ENCODE measurements at regions not wholly inside any gene's neighbourhood (a gene's known extent, or its start where the extent isn't known, plus 50 kb on each side); places are given as distances from the start of the nearest gene placed in this dataset.

DNA sequence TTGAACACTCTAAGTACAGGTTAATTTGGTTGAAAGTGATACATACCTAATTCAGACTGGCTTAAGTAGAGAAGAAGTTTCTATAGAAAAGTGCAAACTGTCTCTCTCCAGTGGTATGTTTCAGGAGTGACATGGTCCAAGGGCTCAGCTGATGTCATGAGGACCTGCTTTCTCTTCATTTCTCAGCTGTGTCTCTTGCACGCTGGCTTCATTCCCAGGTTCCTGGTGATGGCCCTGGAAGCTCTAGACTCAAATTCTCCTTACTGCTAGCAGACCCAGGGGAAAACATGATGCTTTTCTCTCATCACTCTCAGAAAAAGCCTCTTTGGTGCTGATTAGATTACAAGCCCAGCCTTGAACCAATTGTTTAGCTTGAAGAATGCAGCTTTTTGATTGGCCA, 211.9 kb upstream of the CLINT1 start:
- peaks cover 4% of the 10 kb centered on the region for H3K27me3 Mint-ChIP-seq (ENCODE audit: low read depth)
- no peaks in the 10 kb centered on the region for H3K9me3 Mint-ChIP-seq
- H3K4me1 Mint-ChIP-seq (ENCODE audit: low read depth) = peaks cover 5% of the 10 kb centered on the region
- H3K36me3 Mint-ChIP-seq (ENCODE audit: insufficient read depth) = no peaks in the 10 kb centered on the region
- H3K4me3 Mint-ChIP-seq = no peak overlapping the region
- no peak for DNase-seq
- ATAC-seq = no peak

DNA sequence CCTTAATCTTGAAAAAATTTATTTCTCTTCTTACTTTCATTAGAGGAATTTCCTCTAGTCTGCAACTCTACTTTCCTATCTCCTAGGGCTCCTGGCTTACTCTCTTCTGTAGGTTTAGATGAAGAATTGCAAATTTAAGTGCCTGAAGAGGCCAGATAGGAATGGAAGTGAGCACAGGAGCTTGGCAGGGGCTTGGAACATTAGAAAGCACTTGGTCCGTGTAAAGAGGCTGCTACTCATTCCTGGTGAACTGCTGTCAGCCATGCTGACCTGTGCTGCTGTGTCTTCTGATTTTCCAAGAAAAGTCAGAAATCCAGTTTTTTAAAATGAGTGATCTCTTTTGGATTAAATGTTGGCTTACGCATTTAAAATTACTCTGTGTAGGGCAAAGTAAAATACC, 210.9 kb upstream of the CLINT1 start:
- H3K9me3 Mint-ChIP-seq = no peaks in the 10 kb centered on the region
- no peaks in the 10 kb centered on the region for H3K4me1 Mint-ChIP-seq (ENCODE audit: low read depth)
- no peak for DNase-seq
- peaks cover 4% of the 10 kb centered on the region for H3K27me3 Mint-ChIP-seq (ENCODE audit: low read depth)
- H3K4me3 Mint-ChIP-seq = no peak overlapping the region
- ATAC-seq = no peak
- no peaks in the 10 kb centered on the region for H3K36me3 Mint-ChIP-seq (ENCODE audit: insufficient read depth)

DNA sequence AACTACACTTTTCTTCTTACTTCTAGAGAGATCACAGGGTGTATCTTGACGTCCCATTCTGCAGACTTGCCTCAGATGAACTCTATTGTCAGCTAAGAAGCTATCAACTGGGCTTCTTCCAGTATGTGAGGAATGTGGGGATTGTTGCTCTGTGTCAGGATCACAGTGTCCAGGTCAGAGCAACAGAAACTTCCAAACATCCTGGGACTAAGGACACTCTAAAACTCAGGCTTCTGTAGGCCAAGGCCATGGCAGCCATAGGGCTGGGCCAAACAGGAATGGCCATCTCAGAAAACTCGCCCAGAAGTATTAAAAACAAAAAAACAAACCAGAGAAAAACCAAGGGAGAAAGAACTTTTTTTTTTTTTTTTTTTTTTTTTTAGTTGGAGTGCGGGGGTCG, 210.0 kb upstream of the CLINT1 start:
- ATAC-seq (no peak), DNase-seq (no peak)
- no peaks in the 10 kb centered on the region for H3K9me3 Mint-ChIP-seq
- H3K4me3 Mint-ChIP-seq = no peak overlapping the region
- no peaks in the 10 kb centered on the region for H3K4me1 Mint-ChIP-seq (ENCODE audit: low read depth)
- peaks cover 5% of the 10 kb centered on the region for H3K27me3 Mint-ChIP-seq (ENCODE audit: low read depth)
- H3K36me3 Mint-ChIP-seq (ENCODE audit: insufficient read depth) = no peaks in the 10 kb centered on the region

DNA sequence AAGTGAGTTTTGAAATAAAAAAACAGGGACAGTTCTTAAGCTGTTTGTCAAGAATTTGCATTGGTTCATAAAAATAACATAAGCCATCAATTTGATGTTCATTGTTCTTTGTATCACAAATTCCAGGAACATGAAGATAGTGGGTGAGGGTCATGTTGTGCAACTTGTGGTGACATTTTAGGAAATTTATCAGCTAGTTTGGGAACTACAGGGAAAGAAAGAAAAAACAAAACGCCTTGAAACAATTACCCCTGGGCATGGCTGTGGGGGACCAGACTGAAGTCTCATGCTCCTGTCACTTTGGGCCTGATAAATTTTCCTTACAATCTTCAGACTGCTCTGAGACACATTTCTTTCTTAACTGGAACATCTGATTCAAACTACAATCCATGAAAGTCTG, 207.1 kb upstream of the CLINT1 start:
- no peaks in the 10 kb centered on the region for H3K9me3 Mint-ChIP-seq
- H3K36me3 Mint-ChIP-seq (ENCODE audit: insufficient read depth) = no peaks in the 10 kb centered on the region
- no peak overlapping the region for H3K4me3 Mint-ChIP-seq
- peaks cover 9% of the 10 kb centered on the region for H3K27me3 Mint-ChIP-seq (ENCODE audit: low read depth)
- no peak for DNase-seq
- ATAC-seq = no peak
- H3K4me1 Mint-ChIP-seq (ENCODE audit: low read depth) = no peaks in the 10 kb centered on the region

DNA sequence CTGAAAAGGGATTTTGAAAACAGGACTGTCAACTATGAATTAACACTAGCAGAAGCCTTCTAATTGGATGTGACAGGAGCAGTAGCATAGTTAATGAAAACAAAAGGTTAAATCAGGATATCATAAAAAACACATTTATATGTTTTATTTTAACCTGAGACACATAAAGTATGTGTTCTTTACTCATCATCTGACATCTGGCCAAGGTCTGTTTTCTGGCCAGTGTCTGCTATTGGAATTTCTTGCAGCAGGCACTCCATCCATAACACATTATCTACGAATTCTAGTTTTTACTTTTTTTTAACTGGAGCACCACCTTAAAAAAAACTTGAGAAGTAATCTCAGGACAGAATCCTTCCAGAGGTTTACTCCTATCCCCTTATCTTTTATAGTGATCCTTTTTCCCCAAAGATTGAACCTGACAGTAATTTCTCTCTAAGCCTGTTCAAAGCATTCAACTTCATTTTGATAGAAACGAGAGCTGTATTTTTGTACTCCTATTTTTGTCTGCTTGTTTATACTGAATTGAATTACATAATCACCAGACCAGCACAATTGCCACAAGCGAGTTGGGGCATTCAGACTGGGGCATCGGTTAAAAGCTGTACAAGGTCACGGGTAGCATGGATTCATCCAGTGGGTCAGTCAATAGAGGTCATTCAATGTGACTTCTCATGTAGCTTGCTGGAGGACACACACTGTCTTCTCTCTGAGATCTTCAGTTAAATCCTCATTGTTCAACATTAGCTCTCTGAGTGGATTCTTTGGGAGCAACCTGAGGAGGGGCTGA, 205.6 kb upstream of the CLINT1 start:
- Mint-ChIP-seq H3K4me1 (ENCODE audit: low read depth) (no peaks in the 10 kb centered on the region), H3K27me3 (ENCODE audit: low read depth) (peaks cover 14% of the 10 kb centered on the region), H3K36me3 (ENCODE audit: insufficient read depth) (no peaks in the 10 kb centered on the region), H3K4me3 (no peak overlapping the region), H3K9me3 (no peaks in the 10 kb centered on the region)
- no peak for ATAC-seq
- no peak for DNase-seq

DNA sequence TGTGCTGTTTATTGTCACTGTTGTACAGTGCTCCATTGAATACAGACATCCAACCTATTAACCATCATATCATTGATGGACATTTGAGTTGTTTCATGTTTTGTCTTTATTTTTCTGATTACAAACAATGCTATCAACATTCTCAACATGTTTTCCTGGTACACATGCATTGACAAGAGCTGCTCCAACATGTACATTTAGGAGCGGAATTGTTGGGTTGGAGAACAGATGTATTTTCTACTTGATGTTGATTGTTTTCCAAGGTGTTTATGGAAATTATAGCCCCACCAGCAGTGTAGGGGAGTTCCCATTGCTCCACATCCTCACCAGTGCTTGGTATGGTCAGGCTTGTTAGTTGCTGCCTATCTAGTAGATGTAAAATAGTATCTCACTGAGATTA, 204.1 kb upstream of the CLINT1 start:
- ATAC-seq (no peak), DNase-seq (no peak)
- Mint-ChIP-seq H3K9me3 (no peaks in the 10 kb centered on the region), H3K36me3 (ENCODE audit: insufficient read depth) (no peaks in the 10 kb centered on the region), H3K27me3 (ENCODE audit: low read depth) (peaks cover 22% of the 10 kb centered on the region), H3K4me3 (no peak overlapping the region), H3K4me1 (ENCODE audit: low read depth) (no peaks in the 10 kb centered on the region)

DNA sequence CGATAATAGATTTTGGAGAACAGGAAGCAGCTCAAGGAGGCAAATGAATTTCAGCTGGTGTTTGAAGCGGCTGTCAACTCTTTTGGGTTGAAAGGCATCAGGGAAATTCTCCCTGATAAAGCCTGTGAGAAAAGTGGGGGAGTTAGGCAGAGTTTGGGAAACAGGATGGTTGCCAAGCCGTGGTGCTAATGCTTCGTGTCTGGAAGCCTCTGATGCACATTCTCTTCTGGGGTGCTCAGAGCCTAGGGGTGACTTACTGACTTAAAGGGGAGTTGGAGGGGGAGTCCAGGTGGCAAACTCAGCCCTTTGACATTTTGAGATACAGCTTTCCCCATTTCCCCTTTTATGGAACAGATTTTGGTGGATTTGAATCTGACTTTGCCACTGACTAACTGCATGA, 202.5 kb upstream of the CLINT1 start:
- peaks cover 22% of the 10 kb centered on the region for H3K27me3 Mint-ChIP-seq (ENCODE audit: low read depth)
- no peaks in the 10 kb centered on the region for H3K36me3 Mint-ChIP-seq (ENCODE audit: insufficient read depth)
- H3K4me3 Mint-ChIP-seq = no peak overlapping the region
- no peaks in the 10 kb centered on the region for H3K4me1 Mint-ChIP-seq (ENCODE audit: low read depth)
- no peak for ATAC-seq
- DNase-seq = no peak
- H3K9me3 Mint-ChIP-seq = no peaks in the 10 kb centered on the region

DNA sequence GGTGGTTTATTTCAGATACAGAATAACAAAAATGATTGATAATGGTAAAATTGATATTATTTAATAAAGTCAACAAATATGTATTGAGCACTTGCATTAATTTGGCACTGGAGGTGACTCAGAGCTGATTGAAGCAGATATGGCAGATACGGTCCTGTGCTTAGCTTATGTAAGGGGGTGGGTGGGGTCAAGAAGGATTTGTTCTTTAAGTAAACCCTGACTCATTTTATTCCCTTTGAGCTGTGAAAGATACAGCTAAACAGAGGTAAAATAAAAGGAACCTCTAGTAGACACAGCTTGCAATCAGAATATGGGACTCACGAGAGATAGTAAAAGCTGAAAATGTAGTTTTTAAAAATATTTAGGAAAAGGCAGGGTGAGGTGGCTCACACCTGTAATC, 201.3 kb upstream of the CLINT1 start:
- ATAC-seq (no peak), DNase-seq (no peak)
- Mint-ChIP-seq H3K36me3 (ENCODE audit: insufficient read depth) (no peaks in the 10 kb centered on the region), H3K4me3 (no peak overlapping the region), H3K9me3 (no peaks in the 10 kb centered on the region), H3K27me3 (ENCODE audit: low read depth) (peaks cover 22% of the 10 kb centered on the region), H3K4me1 (ENCODE audit: low read depth) (no peaks in the 10 kb centered on the region)

DNA sequence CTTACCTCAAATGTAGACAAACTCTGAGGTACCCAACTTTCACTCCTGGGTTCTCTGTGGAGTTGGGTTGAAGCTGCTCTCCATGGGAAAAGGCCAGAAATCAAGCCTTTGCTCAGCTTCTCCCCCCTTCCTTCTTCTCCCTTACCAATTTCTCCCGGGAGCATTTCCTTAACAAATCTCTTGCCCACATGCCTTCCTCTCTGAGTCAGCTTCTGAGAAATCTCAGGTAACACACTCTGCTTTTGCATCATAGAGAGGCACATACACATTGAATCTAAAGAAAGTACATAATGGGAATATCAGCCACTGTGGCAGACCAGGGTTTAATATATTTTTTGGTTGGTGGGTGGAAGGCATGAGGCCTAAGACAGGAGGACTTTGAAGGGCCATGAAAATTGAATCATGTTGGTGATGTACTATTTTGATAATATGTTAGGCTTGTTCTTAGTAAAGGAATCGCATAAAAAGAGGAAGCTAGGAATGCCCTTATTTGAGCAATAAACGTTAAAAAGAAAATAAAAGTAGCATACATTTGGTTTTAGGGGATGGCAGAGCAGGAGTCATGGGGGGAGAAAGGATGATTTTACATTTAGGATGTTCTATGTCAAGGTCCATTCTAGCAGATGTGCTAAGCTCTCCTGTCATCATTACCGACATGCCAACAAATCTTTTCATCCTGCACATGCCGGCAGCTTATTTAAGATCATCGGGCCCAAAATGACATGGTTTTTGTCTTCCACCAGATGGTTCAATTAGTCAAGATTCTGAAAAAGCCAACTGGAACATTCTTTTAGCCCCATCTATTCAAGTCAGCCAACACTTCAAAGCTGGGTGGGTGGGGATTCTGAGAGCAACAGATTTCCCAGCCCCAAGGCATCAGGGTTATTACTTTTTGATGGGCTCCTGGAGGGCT, 199.5 kb upstream of the CLINT1 start:
- no peak for ATAC-seq
- H3K4me3 Mint-ChIP-seq = no peak overlapping the region
- no peaks in the 10 kb centered on the region for H3K9me3 Mint-ChIP-seq
- H3K4me1 Mint-ChIP-seq (ENCODE audit: low read depth) = no peaks in the 10 kb centered on the region
- no peaks in the 10 kb centered on the region for H3K36me3 Mint-ChIP-seq (ENCODE audit: insufficient read depth)
- peaks cover 23% of the 10 kb centered on the region for H3K27me3 Mint-ChIP-seq (ENCODE audit: low read depth)
- no peak for DNase-seq

DNA sequence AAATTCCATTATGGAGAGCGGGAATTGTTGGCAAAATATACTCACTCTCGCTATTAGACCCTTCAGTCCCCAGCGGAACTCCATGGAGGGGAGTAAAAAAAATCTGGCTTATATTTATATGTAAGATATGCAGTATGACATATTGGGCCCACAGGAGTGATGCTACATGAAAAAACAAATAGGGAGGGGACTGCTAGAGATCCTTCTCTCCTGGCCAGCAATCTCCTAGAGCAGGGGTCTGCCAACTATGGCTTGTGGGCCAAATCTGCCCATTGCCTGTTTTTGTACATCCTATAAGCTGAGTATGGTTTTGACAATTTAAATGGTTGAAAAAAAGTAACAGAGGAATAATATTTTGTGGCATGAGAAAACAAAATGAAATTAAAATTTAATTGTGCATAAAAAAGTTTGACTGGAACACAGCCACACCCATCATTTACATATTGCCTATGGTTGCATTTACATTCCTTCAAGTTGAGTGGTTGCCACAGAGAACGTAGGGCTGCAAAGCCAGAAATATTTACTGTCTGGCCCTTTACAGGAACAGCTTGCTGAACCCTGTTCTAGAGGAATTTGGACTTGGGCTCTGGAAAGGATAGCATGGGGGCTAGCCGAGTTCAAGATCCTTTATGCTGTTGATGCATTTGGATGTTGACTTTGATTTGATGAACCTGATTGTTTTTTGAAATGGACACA, 197.3 kb upstream of the CLINT1 start:
- H3K36me3 Mint-ChIP-seq (ENCODE audit: insufficient read depth) = no peaks in the 10 kb centered on the region
- no peaks in the 10 kb centered on the region for H3K9me3 Mint-ChIP-seq
- ATAC-seq = no peak
- H3K27me3 Mint-ChIP-seq (ENCODE audit: low read depth) = peaks cover 25% of the 10 kb centered on the region
- no peak for DNase-seq
- H3K4me1 Mint-ChIP-seq (ENCODE audit: low read depth) = no peaks in the 10 kb centered on the region
- H3K4me3 Mint-ChIP-seq = no peak overlapping the region

DNA sequence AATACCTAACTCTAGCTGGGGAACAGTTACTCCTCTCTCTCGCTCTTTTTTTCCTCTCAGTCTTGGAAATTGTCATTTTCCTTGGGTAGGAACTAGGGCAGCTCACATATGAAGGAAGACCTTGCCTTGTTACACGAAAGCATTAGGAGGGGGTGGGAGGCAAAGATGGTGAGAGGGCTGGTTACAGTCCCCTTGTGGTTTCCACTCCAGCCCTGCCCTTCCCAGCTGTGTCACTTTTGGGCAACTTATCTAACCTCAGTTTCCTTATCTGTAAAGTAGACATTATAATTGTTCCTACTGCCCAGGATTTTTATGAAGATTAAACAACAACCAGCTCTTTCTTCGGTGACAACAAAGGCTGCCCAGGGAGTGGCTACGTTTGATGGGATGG, 196.2 kb upstream of the CLINT1 start:
- H3K4me3 Mint-ChIP-seq = no peak overlapping the region
- H3K9me3 Mint-ChIP-seq = no peaks in the 10 kb centered on the region
- H3K4me1 Mint-ChIP-seq (ENCODE audit: low read depth) = no peaks in the 10 kb centered on the region
- peaks cover 20% of the 10 kb centered on the region for H3K27me3 Mint-ChIP-seq (ENCODE audit: low read depth)
- DNase-seq (no peak), ATAC-seq (no peak)
- H3K36me3 Mint-ChIP-seq (ENCODE audit: insufficient read depth) = no peaks in the 10 kb centered on the region

DNA sequence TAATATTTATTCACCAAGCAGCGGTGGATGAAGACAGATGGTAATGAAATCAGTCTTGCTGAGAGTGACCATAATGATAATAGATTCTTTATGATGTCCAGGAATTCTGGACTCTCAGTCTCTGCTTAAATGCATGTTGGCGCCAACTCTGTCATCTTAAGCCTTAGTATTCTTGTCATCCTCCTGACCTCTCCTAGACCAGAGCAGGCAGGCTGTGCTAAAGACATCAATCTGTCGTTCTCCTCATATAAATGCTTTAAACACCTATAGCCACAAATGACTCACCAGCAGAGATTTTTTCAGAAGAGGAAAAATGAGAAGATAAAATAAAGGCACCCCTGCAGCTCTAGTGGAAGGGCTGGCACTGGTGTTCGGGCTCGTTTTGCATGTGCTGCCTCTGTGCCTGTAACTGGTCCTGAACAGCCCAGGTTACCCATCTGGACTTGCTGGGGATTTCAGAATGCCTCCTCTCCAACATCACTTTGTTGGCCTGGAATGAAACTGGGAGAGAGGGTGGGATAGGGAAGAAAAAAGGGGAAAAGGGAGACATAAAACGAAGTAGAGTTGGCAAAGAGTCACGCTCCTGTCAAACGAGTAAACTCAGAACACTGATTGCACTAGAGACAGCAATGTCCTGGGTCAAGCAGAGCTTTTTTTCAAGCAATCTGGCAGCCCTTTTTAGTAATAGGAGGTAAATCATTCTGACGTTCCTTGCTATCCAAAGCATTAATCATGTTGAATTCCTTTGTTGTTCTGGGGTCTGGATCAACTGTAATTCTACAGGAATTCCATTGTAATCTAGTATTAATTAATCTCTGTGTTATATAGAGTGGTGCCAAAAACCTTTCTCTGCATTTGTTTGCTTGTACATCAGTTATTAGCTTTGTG, 195.5 kb upstream of the CLINT1 start:
- DNase-seq (no peak), ATAC-seq (no peak)
- no peaks in the 10 kb centered on the region for H3K4me1 Mint-ChIP-seq (ENCODE audit: low read depth)
- H3K27me3 Mint-ChIP-seq (ENCODE audit: low read depth) = peaks cover 24% of the 10 kb centered on the region
- no peak overlapping the region for H3K4me3 Mint-ChIP-seq
- no peaks in the 10 kb centered on the region for H3K9me3 Mint-ChIP-seq
- no peaks in the 10 kb centered on the region for H3K36me3 Mint-ChIP-seq (ENCODE audit: insufficient read depth)

DNA sequence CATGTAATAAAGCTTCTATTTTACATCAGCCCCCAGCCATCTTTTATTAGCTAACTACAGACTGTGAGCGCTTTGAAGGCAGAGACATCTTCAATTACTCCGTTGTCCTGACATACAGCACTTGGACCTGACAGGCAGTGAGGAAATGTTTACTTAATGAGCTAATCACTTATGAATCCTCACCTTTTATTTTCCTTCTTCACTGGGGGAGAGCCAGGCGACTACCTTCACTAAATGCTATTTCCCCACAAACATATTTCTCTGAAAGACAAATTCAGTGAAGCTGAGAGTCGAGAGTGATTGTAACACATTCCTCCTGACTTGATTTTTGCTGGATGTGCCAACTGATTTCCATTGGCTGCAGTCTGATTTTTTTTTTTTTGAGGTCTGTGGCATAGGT, 192.1 kb upstream of the CLINT1 start:
- no peaks in the 10 kb centered on the region for H3K36me3 Mint-ChIP-seq (ENCODE audit: insufficient read depth)
- no peak for ATAC-seq
- H3K4me1 Mint-ChIP-seq (ENCODE audit: low read depth) = no peaks in the 10 kb centered on the region
- no peak overlapping the region for H3K4me3 Mint-ChIP-seq
- DNase-seq = no peak
- peaks cover 19% of the 10 kb centered on the region for H3K27me3 Mint-ChIP-seq (ENCODE audit: low read depth)
- H3K9me3 Mint-ChIP-seq = no peaks in the 10 kb centered on the region

DNA sequence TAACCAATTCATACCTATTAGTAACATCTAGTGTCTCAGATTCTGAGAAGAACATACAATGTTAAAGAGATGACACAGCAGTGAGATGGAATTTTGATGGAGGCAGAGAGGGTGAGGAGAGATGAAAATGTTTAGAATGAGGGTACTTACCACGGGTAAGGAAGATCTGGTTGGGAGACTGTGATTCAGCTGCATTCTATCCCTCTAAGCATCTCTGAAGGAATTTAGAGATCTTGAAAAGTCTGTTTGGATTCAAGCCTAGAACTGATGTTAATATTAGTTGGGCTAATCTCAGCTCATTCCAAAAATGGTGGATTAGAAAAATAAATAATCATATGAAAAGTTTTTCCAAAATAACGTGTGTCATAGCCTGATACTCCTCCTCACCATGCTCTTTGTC, 191.5 kb upstream of the CLINT1 start:
- DNase-seq (no peak), ATAC-seq (no peak)
- Mint-ChIP-seq H3K36me3 (ENCODE audit: insufficient read depth) (no peaks in the 10 kb centered on the region), H3K27me3 (ENCODE audit: low read depth) (peaks cover 19% of the 10 kb centered on the region), H3K4me1 (ENCODE audit: low read depth) (no peaks in the 10 kb centered on the region), H3K9me3 (no peaks in the 10 kb centered on the region), H3K4me3 (no peak overlapping the region)
